NCI-H2227 (cell line): ENCODE measurements at regions not wholly inside any gene's neighbourhood (a gene's known extent, or its start where the extent isn't known, plus 50 kb on each side); places are given as distances from the start of the nearest gene placed in this dataset.
A peak's percentile ranks its signal among the peaks of the same experiment; 100 is the strongest.

Experiments
- DNase-seq: peaks from one replicate; lab custom pipeline; 2025; ENCODE audit not compliant: unreplicated experiment; lab: John Stamatoyannopoulos, UW

DNA sequence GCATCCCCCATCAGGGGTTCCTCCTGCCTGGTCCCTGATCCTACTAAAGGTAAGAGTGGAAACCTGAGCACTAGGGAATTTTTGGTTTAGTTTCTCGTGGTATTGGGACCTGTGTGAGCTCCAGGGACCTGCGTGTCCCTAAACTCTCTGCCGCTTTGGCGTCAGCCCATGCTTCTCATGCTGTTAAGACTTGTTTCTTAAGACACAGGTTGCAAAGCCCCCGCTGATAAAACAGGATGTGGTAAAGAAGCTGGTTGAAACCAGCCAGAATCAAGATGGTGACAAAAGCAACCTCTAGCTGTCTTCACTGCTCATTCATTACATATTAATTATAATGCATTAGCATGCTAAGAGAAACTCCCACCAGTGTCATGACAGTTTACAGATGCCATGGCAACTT is 64.6 kb downstream of the LYZL4 start:
- DNase-seq = no peak

DNA sequence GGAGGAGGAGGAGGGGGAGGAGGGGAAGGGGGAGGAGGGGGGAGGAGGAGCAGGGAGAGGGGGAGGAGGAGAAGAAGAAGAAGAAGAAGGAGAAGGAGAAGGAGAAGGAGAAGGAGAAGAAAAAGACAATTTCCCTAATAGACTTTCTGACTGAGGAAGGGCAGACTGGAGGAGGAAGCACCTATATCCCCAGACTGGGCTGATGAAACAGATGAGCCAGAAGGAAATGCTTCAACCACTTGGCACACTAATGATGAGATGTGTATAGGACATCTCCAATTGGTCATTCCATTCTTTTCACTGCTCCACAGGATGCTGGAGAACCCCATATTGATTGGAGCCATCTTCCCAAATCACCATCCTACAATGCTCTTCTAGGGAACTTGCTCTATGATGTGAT is 69.9 kb downstream of the LYZL4 start:
- no peak for DNase-seq

GRCh38 chr3:42339321-42339720 is 71.1 kb downstream of the LYZL4 start:
- DNase-seq = peak; percentile 65

DNA sequence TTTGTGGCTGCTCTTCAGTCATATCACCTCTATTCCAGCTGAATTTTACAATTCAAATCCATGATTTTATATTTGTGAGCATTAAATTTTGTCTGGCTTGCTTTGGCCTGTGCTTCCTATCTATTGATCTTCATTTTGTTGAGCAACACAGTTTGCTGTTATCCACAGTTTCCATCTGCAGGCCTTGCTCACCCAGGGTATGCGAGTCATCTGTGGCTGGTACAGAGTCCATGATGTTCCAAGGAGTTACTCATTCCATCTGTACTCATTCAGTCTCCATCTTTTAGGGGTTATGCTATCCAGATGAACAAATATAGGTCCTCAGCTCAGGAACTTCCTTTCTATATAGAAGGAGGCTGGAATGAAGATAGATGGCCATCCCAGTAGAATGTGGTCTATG is 70.1 kb upstream of the CCK start:
- no peak for DNase-seq

- DNase-seq = no peak
These were observed 51.2 kb upstream of the CCK start for GRCh38 chr3:42317137-42317536.
